Lower leg skin (tissue), 4 donors: ENCODE measurements at regions not wholly inside any gene's neighbourhood (a gene's known extent, or its start where the extent isn't known, plus 50 kb on each side); places are given as distances from the start of the nearest gene placed in this dataset.

ENCODE experiments used
- DNase-seq, 2 donors: peaks; one replicate each; pipeline ENCODE4 v3.0.0-alpha.2; 2019; ENCODE audit warnings: low spot score in 2 of 2
- H3K4me3 ChIP-seq: fragments of 200-600 bp; sonication (generic); 2 replicates; pipeline ENCODE4 v1.5.1; 2017; ENCODE audit warnings: mild to moderate bottlenecking, low read depth; ENCODE audit not compliant: poor library complexity, severe bottlenecking
- CTCF ChIP-seq, 3 donors: fragments of 450-650 bp; IDR thresholded peaks; one replicate each; pipeline ENCODE4 v1.5.1; 2016; ENCODE audit warnings: antibody characterized with exemption in 3 of 3, mild to moderate bottlenecking in 3 of 3, moderate library complexity in 2 of 3
- POLR2A ChIP-seq, 2 donors: fragments of 450-650 bp; IDR thresholded peaks; one replicate each; pipeline ENCODE4 v1.6.1; 2016 to 2017; ENCODE audit warnings: antibody characterized with exemption in 2 of 2, mild to moderate bottlenecking in 1 of 2, moderate library complexity in 1 of 2
- WGBS, 2 donors: methylation state at CpG; one replicate each; pipeline ENCODE4 v1.1.5; 2018; 5-methylcytosine and 5-hydroxymethylcytosine counted together
- intact Hi-C: fragments of 100-400 bp; cut with DNase I; formaldehyde crosslinking; loops from one replicate; pipeline ENCODE4 v1.15.0; 2023; ENCODE audit warnings: low total_unique reads

GRCh38 chr6:144474904-144475303 is 189.8 kb downstream of the UTRN start:
- no peak overlapping the region for H3K4me3 ChIP-seq
- intact Hi-C loops, result no loop called here
- no peak for TF ChIP-seq POLR2A (IDR thresholded peaks at IDR 0.05)
- TF ChIP-seq CTCF (IDR thresholded peaks at IDR 0.05), result no peak
- no peak for DNase-seq

- DNase-seq, result no peak
- TF ChIP-seq POLR2A (IDR thresholded peaks at IDR 0.05), result no peak
- TF ChIP-seq CTCF (IDR thresholded peaks at IDR 0.05), result no peak
- intact Hi-C loops, result no loop called here
Measured at GRCh38 chr6:144475411-144475810, 190.3 kb downstream of the UTRN start.

GRCh38 chr6:144476286-144476685 is 191.2 kb downstream of the UTRN start:
- intact Hi-C loops, result no loop called here
- no peak for DNase-seq
- 94 to 96% methylated on average over 3 of the region's 3 CpGs for WGBS, 2 donors

More at GRCh38 chr6:144475411-144475810, 190.3 kb downstream of the UTRN start:
- no peak overlapping the region for H3K4me3 ChIP-seq

GRCh38 chr6:144477396-144477795 is 192.3 kb downstream of the UTRN start:
- no peak for DNase-seq
- WGBS, 2 donors, result 80 to 81% methylated on average over 1 of the region's 1 CpG
- no peak for TF ChIP-seq CTCF (IDR thresholded peaks at IDR 0.05)
- no peak for TF ChIP-seq POLR2A (IDR thresholded peaks at IDR 0.05)
- intact Hi-C loops, result no loop called here
- no peak overlapping the region for H3K4me3 ChIP-seq

More at GRCh38 chr6:144476286-144476685, 191.2 kb downstream of the UTRN start:
- TF ChIP-seq POLR2A (IDR thresholded peaks at IDR 0.05) (no peak), CTCF (IDR thresholded peaks at IDR 0.05) (no peak)
- no peak overlapping the region for H3K4me3 ChIP-seq

GRCh38 chr6:144477856-144478255 is 192.7 kb downstream of the UTRN start:
- no peak overlapping the region for H3K4me3 ChIP-seq
- TF ChIP-seq POLR2A (IDR thresholded peaks at IDR 0.05) (no peak), CTCF (IDR thresholded peaks at IDR 0.05) (no peak)
- DNase-seq, result no peak
- intact Hi-C loops, result no loop called here

GRCh38 chr6:144478483-144478882 is 193.3 kb downstream of the UTRN start:
- DNase-seq, result no peak
- intact Hi-C loops, result no loop called here
- H3K4me3 ChIP-seq, result no peak overlapping the region
- WGBS, 2 donors, result 49 to 54% methylated on average over 5 of the region's 5 CpGs
- TF ChIP-seq POLR2A (IDR thresholded peaks at IDR 0.05) (no peak), CTCF (IDR thresholded peaks at IDR 0.05) (no peak)
